Gastroesophageal sphincter (tissue), 3 donors: ENCODE measurements at regions not wholly inside any gene's neighbourhood (a gene's known extent, or its start where the extent isn't known, plus 50 kb on each side); places are given as distances from the start of the nearest gene placed in this dataset.

Experiments
- EP300 ChIP-seq: sonication (generic); formaldehyde crosslinking; IDR thresholded peaks from one replicate; pipeline ENCODE4 v1.6.1; 2017; ENCODE audit warnings: antibody characterized with exemption, mild to moderate bottlenecking
- POLR2A ChIP-seq, 2 donors: fragments of 450-650 bp; IDR thresholded peaks; one replicate each; pipeline ENCODE4 v1.6.1; 2017; ENCODE audit warnings: antibody characterized with exemption in 2 of 2, mild to moderate bottlenecking in 2 of 2, moderate library complexity in 1 of 2
- POLR2AphosphoS5 ChIP-seq: sonication (generic); formaldehyde crosslinking; IDR thresholded peaks from one replicate; pipeline ENCODE4 v1.6.1; 2017; ENCODE audit warnings: antibody characterized with exemption
- TF ChIP-seq, protein P1 (sequence below), 4 experiments: fragments of 200-600 bp in 2 of 4; fragments of 450-650 bp in 2 of 4; sonication (generic) in 1 of 4; IDR thresholded peaks; one replicate each; pipeline ENCODE4 v1.5.1; 2017 to 2019; ENCODE audit warnings: antibody characterized with exemption in 4 of 4, mild to moderate bottlenecking in 2 of 4, moderate library complexity in 2 of 4

GRCh38 chr9:117491491-117491890 is 76.6 kb upstream of the ASTN2 start:
- TF ChIP-seq POLR2A (IDR thresholded peaks at IDR 0.05) = no peak
- TF ChIP-seq, protein P1, sequence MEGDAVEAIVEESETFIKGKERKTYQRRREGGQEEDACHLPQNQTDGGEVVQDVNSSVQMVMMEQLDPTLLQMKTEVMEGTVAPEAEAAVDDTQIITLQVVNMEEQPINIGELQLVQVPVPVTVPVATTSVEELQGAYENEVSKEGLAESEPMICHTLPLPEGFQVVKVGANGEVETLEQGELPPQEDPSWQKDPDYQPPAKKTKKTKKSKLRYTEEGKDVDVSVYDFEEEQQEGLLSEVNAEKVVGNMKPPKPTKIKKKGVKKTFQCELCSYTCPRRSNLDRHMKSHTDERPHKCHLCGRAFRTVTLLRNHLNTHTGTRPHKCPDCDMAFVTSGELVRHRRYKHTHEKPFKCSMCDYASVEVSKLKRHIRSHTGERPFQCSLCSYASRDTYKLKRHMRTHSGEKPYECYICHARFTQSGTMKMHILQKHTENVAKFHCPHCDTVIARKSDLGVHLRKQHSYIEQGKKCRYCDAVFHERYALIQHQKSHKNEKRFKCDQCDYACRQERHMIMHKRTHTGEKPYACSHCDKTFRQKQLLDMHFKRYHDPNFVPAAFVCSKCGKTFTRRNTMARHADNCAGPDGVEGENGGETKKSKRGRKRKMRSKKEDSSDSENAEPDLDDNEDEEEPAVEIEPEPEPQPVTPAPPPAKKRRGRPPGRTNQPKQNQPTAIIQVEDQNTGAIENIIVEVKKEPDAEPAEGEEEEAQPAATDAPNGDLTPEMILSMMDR (IDR thresholded peaks at IDR 0.05) = no peak
- TF ChIP-seq POLR2AphosphoS5 = no peak
- TF ChIP-seq EP300 = no peak
